K562 (cell line): ENCODE measurements at regions not wholly inside any gene's neighbourhood (a gene's known extent, or its start where the extent isn't known, plus 50 kb on each side); places are given as distances from the start of the nearest gene placed in this dataset.

Experiments used
- CTCF ChIP-seq, 3 experiments: IDR thresholded peaks in 2 of 3; conservative IDR thresholded peaks in 1 of 3; 2 replicates each; pipeline ENCODE4 v1.5.1; 2011 to 2012; ENCODE audit warnings: low read length in 3 of 3, mild to moderate bottlenecking in 3 of 3, control low read depth in 2 of 3, improper control_type of control experiment in 1 of 3, inconsistent platforms in 1 of 3, low read depth in 1 of 3, mixed read lengths in 1 of 3, moderate library complexity in 1 of 3; ENCODE audit not compliant: insufficient read depth in 2 of 3
- KAT8 ChIP-seq: fragments of 450-650 bp; IDR thresholded peaks from 2 replicates; pipeline ENCODE4 v1.6.1; 2016; ENCODE audit warnings: low read depth, mild to moderate bottlenecking
- L3MBTL2 ChIP-seq: fragments of 450-650 bp; IDR thresholded peaks from 2 replicates; pipeline ENCODE4 v1.6.1; 2016; ENCODE audit warnings: mild to moderate bottlenecking, moderate library complexity
- PHB2 ChIP-seq: fragments of 450-650 bp; IDR thresholded peaks from 2 replicates; pipeline ENCODE4 v1.6.1; 2017; ENCODE audit warnings: low read depth
- POLR2AphosphoS5 ChIP-seq: IDR thresholded peaks from 2 replicates; pipeline ENCODE4 v1.6.1; 2011; ENCODE audit warnings: mild to moderate bottlenecking, low read depth, low read length, moderate library complexity; ENCODE audit not compliant: control insufficient read depth, insufficient read depth
- TCF7 ChIP-seq: sonication (generic); IDR thresholded peaks from 2 replicates; pipeline ENCODE4 v1.6.1; 2016; ENCODE audit warnings: antibody characterized with exemption, borderline replicate concordance
- ZBTB43 ChIP-seq: sonication (generic); formaldehyde crosslinking; IDR thresholded peaks from 2 replicates; pipeline ENCODE4 v1.8.0; 2023; ENCODE audit warnings: mild to moderate bottlenecking, missing genetic modification reagents
- ZNF512 ChIP-seq: IDR thresholded peaks from 2 replicates; pipeline ENCODE4 v1.6.1; 2016; ENCODE audit warnings: missing genetic modification characterization, missing compliant biosample characterization

GRCh38 chr10:35743851-35744250 is 101.8 kb upstream of the FZD8 start:
- TF ChIP-seq ZNF512 (tag) (no peak), CTCF (IDR thresholded peaks at IDR 0.05 in 2 of 3, conservative IDR thresholded peaks at IDR 0.05 in 1 of 3; ENCODE audit: insufficient read depth in 2 of 3, low read depth in 1 of 3, low read length in 3 of 3) (no peak), KAT8 (no peak), POLR2AphosphoS5 (no peak), ZBTB43 (CRISPR knock-in tag) (no peak), PHB2 (no peak), TCF7 (no peak), L3MBTL2 (no peak)
